ENCODE measurements at regions not wholly inside any gene's neighbourhood (a gene's known extent, or its start where the extent isn't known, plus 50 kb on each side); places are given as distances from the start of the nearest gene placed in this dataset.

- H3K36me3 ChIP-seq (ENCODE audit: control insufficient read depth in 2 of 2, insufficient read depth in 1 of 2, low read length in 2 of 2): no peaks in the 10 kb centered on the region
- POLR2A ChIA-PET: no interaction called here
- no peaks in the 10 kb centered on the region for H3K4me1 ChIP-seq (ENCODE audit: control insufficient read depth, insufficient read depth, low read length)
- TF ChIP-seq ZNF473 (tag by site-specific recombination; IDR thresholded peaks at IDR 0.05): no peak
- no peak overlapping the region for H3K27ac ChIP-seq (ENCODE audit: extremely low read depth, low read depth, low read length)
- no peak overlapping the region for H3K4me3 ChIP-seq (ENCODE audit: low read depth, low read length)
- no peaks in the 10 kb centered on the region for H3K9me3 ChIP-seq (ENCODE audit: control insufficient read depth, insufficient read depth, low read depth, low read length)
- CTCF ChIA-PET: interaction anchor here (0.6 to 0.9 kb wide), 2 partner anchors 34 to 154 kb away, joined by 3 read pairs; no protein-coding TSS in a partner anchor
Observed at GRCh38 chr2:105578166-105578565, 166.5 kb upstream of the NCK2 start.

GRCh38 chr2:105577762-105578161, 166.9 kb upstream of the NCK2 start:
- Histone ChIP-seq H3K4me3 (ENCODE audit: low read depth, low read length) (no peak overlapping the region), H3K36me3 (ENCODE audit: control insufficient read depth in 2 of 2, insufficient read depth in 1 of 2, low read length in 2 of 2) (no peaks in the 10 kb centered on the region), H3K9me3 (ENCODE audit: control insufficient read depth, insufficient read depth, low read depth, low read length) (no peaks in the 10 kb centered on the region), H3K4me1 (ENCODE audit: control insufficient read depth, insufficient read depth, low read length) (no peaks in the 10 kb centered on the region), H3K27ac (ENCODE audit: extremely low read depth, low read depth, low read length) (no peak overlapping the region)
- TF ChIP-seq ZNF639 (tag by site-specific recombination; IDR thresholded peaks at IDR 0.05): no peak
- TF ChIP-seq ZNF426 (tag by site-specific recombination; IDR thresholded peaks at IDR 0.05): no peak
- ChIA-PET CTCF (interaction anchor here (0.9 kb wide), 1 partner anchor 154 kb away, joined by 3 read pairs; no protein-coding TSS in a partner anchor), POLR2A (interaction anchor here (0.7 kb wide), 1 partner anchor 252 kb away, joined by 3 read pairs; no protein-coding TSS in a partner anchor)

GRCh38 chr2:105576440-105577241, 168.1 kb upstream of the NCK2 start:
- H3K4me3 ChIP-seq (ENCODE audit: low read depth, low read length): no peak overlapping the region
- ChIA-PET POLR2A (no interaction called here), CTCF (interaction anchor here (0.7 to 1.4 kb wide), 15 partner anchors 11 to 462 kb away, joined by 3 to 6 read pairs (median 3); no protein-coding TSS in a partner anchor)
- TF ChIP-seq ZNF654 (tag by site-specific recombination; IDR thresholded peaks at IDR 0.05; ENCODE audit: low read depth): peak; percentile 49
- no peak for TF ChIP-seq ZNF658 (tag by site-specific recombination; IDR thresholded peaks at IDR 0.05)
- TF ChIP-seq ZSCAN30 (tag by site-specific recombination; IDR thresholded peaks at IDR 0.05): no peak
- H3K4me1 ChIP-seq (ENCODE audit: control insufficient read depth, insufficient read depth, low read length): no peaks in the 10 kb centered on the region
- H3K9me3 ChIP-seq (ENCODE audit: control insufficient read depth, insufficient read depth, low read depth, low read length): no peaks in the 10 kb centered on the region
- no peaks in the 10 kb centered on the region for H3K36me3 ChIP-seq (ENCODE audit: control insufficient read depth in 2 of 2, insufficient read depth in 1 of 2, low read length in 2 of 2)
- no peak overlapping the region for H3K27ac ChIP-seq (ENCODE audit: extremely low read depth, low read depth, low read length)

GRCh38 chr2:105576050-105576439, 168.7 kb upstream of the NCK2 start:
- ChIA-PET CTCF (interaction anchor here (0.7 to 1.4 kb wide), 9 partner anchors 11 to 462 kb away, joined by 3 to 6 read pairs (median 4); no protein-coding TSS in a partner anchor), POLR2A (no interaction called here)
- Histone ChIP-seq H3K4me1 (ENCODE audit: control insufficient read depth, insufficient read depth, low read length) (no peaks in the 10 kb centered on the region), H3K27ac (ENCODE audit: extremely low read depth, low read depth, low read length) (no peak overlapping the region), H3K4me3 (ENCODE audit: low read depth, low read length) (no peak overlapping the region), H3K36me3 (ENCODE audit: control insufficient read depth in 2 of 2, insufficient read depth in 1 of 2, low read length in 2 of 2) (no peaks in the 10 kb centered on the region), H3K9me3 (ENCODE audit: control insufficient read depth, insufficient read depth, low read depth, low read length) (no peaks in the 10 kb centered on the region)
- TF ChIP-seq ZNF837 (tag by site-specific recombination; IDR thresholded peaks at IDR 0.05): no peak
- TF ChIP-seq ZNF416 (tag by site-specific recombination; IDR thresholded peaks at IDR 0.05): no peak
- TF ChIP-seq ZNF398 (tag by site-specific recombination; IDR thresholded peaks at IDR 0.05): no peak
- no peak for TF ChIP-seq ZNF549 (tag by site-specific recombination; IDR thresholded peaks at IDR 0.05)
- no peak for TF ChIP-seq ZNF148 (tag by site-specific recombination; IDR thresholded peaks at IDR 0.05; ENCODE audit: borderline replicate concordance)
